Hepatocyte (in vitro differentiated cells): ENCODE measurements at regions not wholly inside any gene's neighbourhood (a gene's known extent, or its start where the extent isn't known, plus 50 kb on each side); places are given as distances from the start of the nearest gene placed in this dataset.

Experiments
- DNase-seq: peaks from one replicate; pipeline ENCODE4 v3.0.0-alpha.2; 2016; ENCODE audit warnings: low spot score
- H2AFZ ChIP-seq: fragments of 200-600 bp; sonication (generic); 2 replicates; pipeline ENCODE4 v1.6.0; 2016; ENCODE audit warnings: antibody characterized with exemption, mild to moderate bottlenecking
- H3K27ac ChIP-seq: fragments of 200-600 bp; sonication (generic); 2 replicates; pipeline ENCODE4 v1.5.1; 2016; ENCODE audit warnings: mild to moderate bottlenecking
- H3K27me3 ChIP-seq: fragments of 200-600 bp; sonication (generic); 2 replicates; pipeline ENCODE4 v1.6.1; 2016
- H3K36me3 ChIP-seq: fragments of 200-600 bp; sonication (generic); replicated peaks from 2 replicates; pipeline ENCODE4 v1.5.1; 2016; ENCODE audit warnings: low read depth; ENCODE audit not compliant: insufficient read depth
- H3K4me1 ChIP-seq: fragments of 200-600 bp; sonication (generic); 2 replicates; pipeline ENCODE4 v1.5.1; 2016; ENCODE audit warnings: mild to moderate bottlenecking, moderate library complexity; ENCODE audit not compliant: insufficient read depth
- H3K4me2 ChIP-seq: fragments of 200-600 bp; sonication (generic); 2 replicates; pipeline ENCODE4 v1.6.0; 2016
- H3K4me3 ChIP-seq: fragments of 200-600 bp; sonication (generic); 2 replicates; pipeline ENCODE4 v1.5.1; 2016; ENCODE audit warnings: mild to moderate bottlenecking
- H3K79me2 ChIP-seq: fragments of 200-600 bp; sonication (generic); 2 replicates; pipeline ENCODE4 v1.6.0; 2017; ENCODE audit warnings: mild to moderate bottlenecking
- H3K9me2 ChIP-seq: fragments of 200-600 bp; sonication (generic); replicated peaks from 2 replicates; pipeline ENCODE4 v1.6.0; 2017; ENCODE audit warnings: mild to moderate bottlenecking; ENCODE audit not compliant: insufficient read depth
- H3K9me3 ChIP-seq: fragments of 200-600 bp; sonication (generic); 2 replicates; pipeline ENCODE4 v1.5.1; 2016; ENCODE audit warnings: low read depth, mild to moderate bottlenecking
- H4K20me1 ChIP-seq: fragments of 200-600 bp; sonication (generic); 2 replicates; pipeline ENCODE4 v1.6.0; 2016; ENCODE audit warnings: mild to moderate bottlenecking; ENCODE audit not compliant: insufficient read depth, poor library complexity, severe bottlenecking
- EZH2 ChIP-seq: fragments of 200-600 bp; sonication (generic); IDR thresholded peaks from 2 replicates; pipeline ENCODE4 v1.6.1; 2016; ENCODE audit warnings: antibody characterized with exemption, mild to moderate bottlenecking, borderline replicate concordance
- EZH2phosphoT487 ChIP-seq: fragments of 200-600 bp; sonication (generic); IDR thresholded peaks from one replicate; pipeline ENCODE4 v1.6.1; 2018; ENCODE audit warnings: antibody characterized with exemption, mild to moderate bottlenecking, low read depth, moderate library complexity; ENCODE audit not compliant: unreplicated experiment, severe bottlenecking
- WGBS: methylation state at CpG from one replicate; pipeline ENCODE4 v1.1.6; 2016; ENCODE audit warnings: low lambda C conversion rate; ENCODE audit errors: missing lambda C conversion rate; 5-methylcytosine and 5-hydroxymethylcytosine counted together
- TF ChIP-seq, protein P1 (sequence below): fragments of 200-600 bp; sonication (generic); IDR thresholded peaks from 2 replicates; pipeline ENCODE4 v1.5.1; 2016; ENCODE audit warnings: antibody characterized with exemption, mild to moderate bottlenecking; ENCODE audit not compliant: poor library complexity

DNA sequence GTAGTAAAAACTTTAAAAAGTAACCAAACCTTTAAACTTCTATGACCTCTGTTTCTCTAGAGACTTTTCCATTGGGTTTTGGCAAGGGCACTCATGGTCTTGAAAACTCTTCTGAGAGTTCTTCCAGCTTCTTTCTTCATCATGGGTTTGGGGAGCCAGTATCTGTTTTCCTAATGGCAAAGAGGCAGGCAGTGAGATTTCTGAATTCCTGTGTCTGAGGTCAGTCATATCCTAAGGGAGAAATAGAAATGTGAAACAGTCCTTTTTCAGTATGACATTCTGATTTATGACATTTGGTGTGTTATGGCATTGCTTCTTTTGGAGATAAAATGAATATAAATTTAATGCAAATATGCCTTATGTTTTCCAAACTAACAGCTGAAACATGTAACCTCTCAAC lies 518.5 kb upstream of the MARCKS start:
- H3K27ac ChIP-seq: no peak overlapping the region
- no peaks in the 10 kb centered on the region for H4K20me1 ChIP-seq
- no peak overlapping the region for H3K4me3 ChIP-seq
- no peaks in the 10 kb centered on the region for H3K36me3 ChIP-seq
- H2AFZ ChIP-seq: no peak overlapping the region
- no peaks in the 10 kb centered on the region for H3K4me1 ChIP-seq
- H3K4me2 ChIP-seq: no peak overlapping the region
- H3K27me3 ChIP-seq: no peaks in the 10 kb centered on the region
- H3K9me3 ChIP-seq: no peaks in the 10 kb centered on the region
- H3K9me2 ChIP-seq: no peaks in the 10 kb centered on the region
- no peak for TF ChIP-seq EZH2
- no peak for DNase-seq
- H3K79me2 ChIP-seq: no peaks in the 10 kb centered on the region

DNA sequence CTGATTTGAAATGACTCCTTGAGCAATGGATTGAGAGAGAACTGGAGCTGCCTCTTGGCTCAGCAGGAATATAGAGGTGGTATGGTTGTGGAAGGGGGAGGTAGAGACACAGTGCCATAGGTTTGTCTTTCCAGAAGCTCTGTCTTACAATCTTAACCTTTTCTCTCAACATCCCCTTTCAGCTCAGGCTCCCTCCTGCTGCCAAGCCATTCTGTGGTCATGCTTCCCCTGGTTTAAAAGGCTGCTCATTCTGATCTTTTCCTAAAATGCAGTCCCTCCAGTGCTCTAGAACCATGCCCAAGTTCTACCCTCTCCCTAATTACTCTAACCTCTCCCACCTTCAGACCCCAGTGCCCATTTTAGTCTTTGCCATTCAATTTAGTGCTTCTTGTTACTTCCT lies 517.9 kb upstream of the MARCKS start:
- no peak overlapping the region for H3K4me2 ChIP-seq
- H3K79me2 ChIP-seq: no peaks in the 10 kb centered on the region
- DNase-seq: no peak
- no peak overlapping the region for H2AFZ ChIP-seq
- no peaks in the 10 kb centered on the region for H3K36me3 ChIP-seq
- H3K4me3 ChIP-seq: no peak overlapping the region
- no peak overlapping the region for H3K27ac ChIP-seq
- H3K4me1 ChIP-seq: no peaks in the 10 kb centered on the region
- H3K27me3 ChIP-seq: no peaks in the 10 kb centered on the region
- TF ChIP-seq, protein P1, sequence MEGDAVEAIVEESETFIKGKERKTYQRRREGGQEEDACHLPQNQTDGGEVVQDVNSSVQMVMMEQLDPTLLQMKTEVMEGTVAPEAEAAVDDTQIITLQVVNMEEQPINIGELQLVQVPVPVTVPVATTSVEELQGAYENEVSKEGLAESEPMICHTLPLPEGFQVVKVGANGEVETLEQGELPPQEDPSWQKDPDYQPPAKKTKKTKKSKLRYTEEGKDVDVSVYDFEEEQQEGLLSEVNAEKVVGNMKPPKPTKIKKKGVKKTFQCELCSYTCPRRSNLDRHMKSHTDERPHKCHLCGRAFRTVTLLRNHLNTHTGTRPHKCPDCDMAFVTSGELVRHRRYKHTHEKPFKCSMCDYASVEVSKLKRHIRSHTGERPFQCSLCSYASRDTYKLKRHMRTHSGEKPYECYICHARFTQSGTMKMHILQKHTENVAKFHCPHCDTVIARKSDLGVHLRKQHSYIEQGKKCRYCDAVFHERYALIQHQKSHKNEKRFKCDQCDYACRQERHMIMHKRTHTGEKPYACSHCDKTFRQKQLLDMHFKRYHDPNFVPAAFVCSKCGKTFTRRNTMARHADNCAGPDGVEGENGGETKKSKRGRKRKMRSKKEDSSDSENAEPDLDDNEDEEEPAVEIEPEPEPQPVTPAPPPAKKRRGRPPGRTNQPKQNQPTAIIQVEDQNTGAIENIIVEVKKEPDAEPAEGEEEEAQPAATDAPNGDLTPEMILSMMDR: no peak
- TF ChIP-seq EZH2: no peak
- no peak for TF ChIP-seq EZH2phosphoT487
- no peaks in the 10 kb centered on the region for H4K20me1 ChIP-seq
- no peaks in the 10 kb centered on the region for H3K9me2 ChIP-seq
- no peaks in the 10 kb centered on the region for H3K9me3 ChIP-seq

DNA sequence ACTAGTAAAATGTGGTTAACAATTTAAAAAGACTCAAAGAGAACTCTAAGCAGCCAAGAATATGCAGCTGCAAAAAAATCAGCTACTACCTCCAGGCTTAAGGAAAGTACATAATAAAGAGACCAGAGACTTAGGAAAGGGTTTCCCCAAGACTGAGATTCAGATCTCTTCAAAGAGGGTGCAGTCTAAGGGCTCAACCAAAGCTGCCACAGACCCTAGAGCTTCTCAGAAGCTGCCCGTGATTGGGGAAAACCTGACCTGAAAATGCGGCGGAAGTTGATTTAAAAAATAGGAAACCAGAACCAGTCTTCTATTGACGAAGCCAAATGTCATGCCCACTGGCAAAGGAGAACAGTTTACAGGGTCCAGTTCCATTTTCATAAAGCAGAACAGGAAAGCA lies 516.8 kb upstream of the MARCKS start:
- no peak overlapping the region for H3K27ac ChIP-seq

DNA sequence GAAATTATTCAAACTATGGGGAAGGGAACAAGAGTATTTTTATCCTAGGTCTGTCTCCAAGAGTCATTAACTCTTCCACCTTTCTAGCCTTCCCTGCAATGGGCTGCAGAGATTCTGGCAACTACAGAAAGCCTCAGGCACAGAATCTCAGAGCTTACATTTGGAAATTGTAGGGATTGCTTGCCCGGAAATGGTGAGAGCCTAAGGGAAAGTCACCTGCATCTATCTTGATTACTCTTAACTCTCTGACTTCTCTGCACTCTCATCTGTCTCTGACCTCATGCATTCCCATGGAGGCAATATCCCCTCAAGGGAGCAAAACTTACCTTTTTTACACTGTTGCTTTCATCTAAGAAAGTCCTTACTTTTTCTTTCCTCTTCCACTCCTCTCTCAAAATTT lies 513.2 kb upstream of the MARCKS start:
- H3K79me2 ChIP-seq: no peaks in the 10 kb centered on the region
- WGBS: 56% methylated on average over 1 of the region's 1 CpG
- H3K36me3 ChIP-seq: no peaks in the 10 kb centered on the region
- H3K27ac ChIP-seq: no peak overlapping the region
- H4K20me1 ChIP-seq: no peaks in the 10 kb centered on the region
- H3K9me3 ChIP-seq: no peaks in the 10 kb centered on the region
- DNase-seq: no peak
- no peak overlapping the region for H2AFZ ChIP-seq
- TF ChIP-seq, protein P1: no peak
- no peak overlapping the region for H3K4me3 ChIP-seq
- no peaks in the 10 kb centered on the region for H3K27me3 ChIP-seq
- H3K4me2 ChIP-seq: no peak overlapping the region
- H3K9me2 ChIP-seq: no peaks in the 10 kb centered on the region
- no peaks in the 10 kb centered on the region for H3K4me1 ChIP-seq

More for the DNA sequence above, 516.8 kb upstream of the MARCKS start:
- no peak overlapping the region for H2AFZ ChIP-seq
- TF ChIP-seq, protein P1: no peak
- TF ChIP-seq EZH2phosphoT487: no peak
- TF ChIP-seq EZH2: no peak
- H3K9me3 ChIP-seq: no peaks in the 10 kb centered on the region
- DNase-seq: no peak
- no peaks in the 10 kb centered on the region for H3K79me2 ChIP-seq
- WGBS: 95% methylated on average over 4 of the region's 4 CpGs
- no peak overlapping the region for H3K4me3 ChIP-seq
- no peaks in the 10 kb centered on the region for H3K9me2 ChIP-seq
- no peaks in the 10 kb centered on the region for H3K36me3 ChIP-seq
- no peaks in the 10 kb centered on the region for H3K4me1 ChIP-seq
- no peak overlapping the region for H3K4me2 ChIP-seq
- no peaks in the 10 kb centered on the region for H4K20me1 ChIP-seq
- no peaks in the 10 kb centered on the region for H3K27me3 ChIP-seq
